NCI-H1092 (cell line): ENCODE measurements at regions not wholly inside any gene's neighbourhood (a gene's known extent, or its start where the extent isn't known, plus 50 kb on each side); places are given as distances from the start of the nearest gene placed in this dataset.
"Not testable (repeated sequence)": the region's sequence is repeated elsewhere in the genome, so short reads cannot be mapped to it uniquely, and the experiment has no call there.

Experiments used
- DNase-seq: peaks from one replicate; lab custom pipeline; 2025; lab: John Stamatoyannopoulos, UW

GRCh38 chr1:60950224-60951063, 131.9 kb upstream of the NFIA start:
- DNase-seq: peak; percentile 16

- no peak for DNase-seq
These were observed 132.5 kb upstream of the NFIA start for GRCh38 chr1:60949826-60950197.

- DNase-seq: no peak
These were observed 133.1 kb upstream of the NFIA start for GRCh38 chr1:60949154-60949825.

- DNase-seq: no peak
These were observed 133.9 kb upstream of the NFIA start for GRCh38 chr1:60948486-60948885.

GRCh38 chr1:60947367-60947766, 135.0 kb upstream of the NFIA start:
- DNase-seq: no peak

GRCh38 chr1:60942896-60943638, 139.3 kb upstream of the NFIA start:
- DNase-seq: no peak

GRCh38 chr1:60942291-60942690, 140.1 kb upstream of the NFIA start:
- no peak for DNase-seq

- DNase-seq: not testable (repeated sequence)
These were observed 141.7 kb upstream of the NFIA start for GRCh38 chr1:60940685-60941084.

- no peak for DNase-seq
These were observed 144.6 kb upstream of the NFIA start for GRCh38 chr1:60937720-60938119.

- no peak for DNase-seq
These were observed 145.6 kb upstream of the NFIA start for GRCh38 chr1:60936591-60937342.

GRCh38 chr1:60936163-60936562, 146.2 kb upstream of the NFIA start:
- DNase-seq: peak; percentile 7

- no peak for DNase-seq
These were observed 146.7 kb upstream of the NFIA start for GRCh38 chr1:60935599-60936110.

- DNase-seq: no peak
These were observed 152.2 kb upstream of the NFIA start for GRCh38 chr1:60930130-60930529.

GRCh38 chr1:60924964-60925798, 157.2 kb upstream of the NFIA start:
- peak; percentile 47 for DNase-seq

GRCh38 chr1:60924165-60924564, 158.2 kb upstream of the NFIA start:
- no peak for DNase-seq

GRCh38 chr1:60923389-60924087, 158.8 kb upstream of the NFIA start:
- DNase-seq: no peak

- no peak for DNase-seq
These were observed 160.1 kb upstream of the NFIA start for GRCh38 chr1:60922304-60922703.

GRCh38 chr1:60921175-60921574, 161.2 kb upstream of the NFIA start:
- no peak for DNase-seq

GRCh38 chr1:60920561-60920960, 161.8 kb upstream of the NFIA start:
- DNase-seq: no peak

- no peak for DNase-seq
These were observed 163.5 kb upstream of the NFIA start for GRCh38 chr1:60918867-60919266.
